DOHH2 (cell line): ENCODE measurements at regions not wholly inside any gene's neighbourhood (a gene's known extent, or its start where the extent isn't known, plus 50 kb on each side); places are given as distances from the start of the nearest gene placed in this dataset.

Source experiments
- H3F3A ChIP-seq: fragments of 200-600 bp; sonication (generic), shearing (Covaris generic); 2 replicates; pipeline ENCODE4 v1.6.0; 2016; ENCODE audit warnings: antibody characterized with exemption, mild to moderate bottlenecking; ENCODE audit not compliant: control insufficient read depth, insufficient read depth
- H3K27ac ChIP-seq: fragments of 200-600 bp; sonication (generic); 2 replicates; pipeline ENCODE4 v1.5.1; 2014; ENCODE audit warnings: low read depth, mild to moderate bottlenecking, low read length, moderate library complexity
- H3K27me3 ChIP-seq: fragments of 200-600 bp; sonication (generic); 2 replicates; pipeline ENCODE4 v1.6.1; 2014; ENCODE audit warnings: mild to moderate bottlenecking, low read length, mixed read lengths; ENCODE audit not compliant: control insufficient read depth
- H3K36me3 ChIP-seq: fragments of 200-600 bp; sonication (generic); 2 replicates; pipeline ENCODE4 v1.6.1; 2014; ENCODE audit warnings: mild to moderate bottlenecking, low read length, moderate library complexity, mixed read lengths; ENCODE audit not compliant: control insufficient read depth
- H3K4me1 ChIP-seq: fragments of 200-600 bp; sonication (generic); 2 replicates; pipeline ENCODE4 v1.6.1; 2014; ENCODE audit warnings: mild to moderate bottlenecking, low read length, mixed read lengths; ENCODE audit not compliant: control insufficient read depth
- H3K4me2 ChIP-seq: fragments of 200-600 bp; sonication (generic); 2 replicates; pipeline ENCODE4 v1.6.0; 2014; ENCODE audit warnings: mild to moderate bottlenecking, low read length, moderate library complexity
- H3K4me3 ChIP-seq: fragments of 200-600 bp; sonication (generic); 2 replicates; pipeline ENCODE4 v1.5.1; 2014; ENCODE audit warnings: mild to moderate bottlenecking, low read length, mixed read lengths
- H3K79me2 ChIP-seq: fragments of 200-600 bp; sonication (generic); 2 replicates; pipeline ENCODE4 v1.6.1; 2014; ENCODE audit warnings: mild to moderate bottlenecking, low read length, mixed read lengths; ENCODE audit not compliant: control insufficient read depth
- H3K9me2 ChIP-seq: fragments of 200-600 bp; sonication (generic); replicated peaks from 2 replicates; pipeline ENCODE4 v1.6.1; 2014; ENCODE audit warnings: mild to moderate bottlenecking, low read length, mixed read lengths; ENCODE audit not compliant: control insufficient read depth
- H3K9me3 ChIP-seq: fragments of 200-600 bp; sonication (generic); 2 replicates; pipeline ENCODE4 v1.6.1; 2014; ENCODE audit warnings: antibody characterized with exemption, low read length, mixed read lengths; ENCODE audit not compliant: control insufficient read depth, insufficient read depth
- H4K20me1 ChIP-seq: fragments of 200-600 bp; sonication (generic); 2 replicates; pipeline ENCODE4 v1.6.0; 2014; ENCODE audit warnings: low read depth, mild to moderate bottlenecking, antibody characterized with exemption, low read length, moderate library complexity; ENCODE audit not compliant: control insufficient read depth, insufficient read depth
- EZH2phosphoT487 ChIP-seq: fragments of 200-600 bp; sonication (generic); IDR thresholded peaks from 2 replicates; pipeline ENCODE4 v1.6.1; 2017; ENCODE audit warnings: borderline replicate concordance, mild to moderate bottlenecking, antibody characterized with exemption, low read length, moderate library complexity, mixed read lengths
- TF ChIP-seq, protein P1 (sequence below): fragments of 200-600 bp; sonication (generic); IDR thresholded peaks from one replicate; pipeline ENCODE4 v1.5.1; 2014; ENCODE audit warnings: antibody characterized with exemption, mild to moderate bottlenecking, low read depth, low read length; ENCODE audit not compliant: poor library complexity, severe bottlenecking

- Histone ChIP-seq H4K20me1 (no peaks in the 10 kb centered on the region), H3F3A (no peaks in the 10 kb centered on the region), H3K79me2 (no peaks in the 10 kb centered on the region), H3K27me3 (no peaks in the 10 kb centered on the region), H3K4me1 (no peaks in the 10 kb centered on the region), H3K4me3 (no peak overlapping the region), H3K9me2 (no peaks in the 10 kb centered on the region), H3K36me3 (no peaks in the 10 kb centered on the region), H3K4me2 (no peak overlapping the region), H3K9me3 (no peaks in the 10 kb centered on the region), H3K27ac (no peak overlapping the region)
- TF ChIP-seq EZH2phosphoT487: no peak
- TF ChIP-seq, protein P1, sequence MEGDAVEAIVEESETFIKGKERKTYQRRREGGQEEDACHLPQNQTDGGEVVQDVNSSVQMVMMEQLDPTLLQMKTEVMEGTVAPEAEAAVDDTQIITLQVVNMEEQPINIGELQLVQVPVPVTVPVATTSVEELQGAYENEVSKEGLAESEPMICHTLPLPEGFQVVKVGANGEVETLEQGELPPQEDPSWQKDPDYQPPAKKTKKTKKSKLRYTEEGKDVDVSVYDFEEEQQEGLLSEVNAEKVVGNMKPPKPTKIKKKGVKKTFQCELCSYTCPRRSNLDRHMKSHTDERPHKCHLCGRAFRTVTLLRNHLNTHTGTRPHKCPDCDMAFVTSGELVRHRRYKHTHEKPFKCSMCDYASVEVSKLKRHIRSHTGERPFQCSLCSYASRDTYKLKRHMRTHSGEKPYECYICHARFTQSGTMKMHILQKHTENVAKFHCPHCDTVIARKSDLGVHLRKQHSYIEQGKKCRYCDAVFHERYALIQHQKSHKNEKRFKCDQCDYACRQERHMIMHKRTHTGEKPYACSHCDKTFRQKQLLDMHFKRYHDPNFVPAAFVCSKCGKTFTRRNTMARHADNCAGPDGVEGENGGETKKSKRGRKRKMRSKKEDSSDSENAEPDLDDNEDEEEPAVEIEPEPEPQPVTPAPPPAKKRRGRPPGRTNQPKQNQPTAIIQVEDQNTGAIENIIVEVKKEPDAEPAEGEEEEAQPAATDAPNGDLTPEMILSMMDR: no peak
Observed at GRCh38 chr6:166870602-166871208, 85.6 kb downstream of the RNASET2 start.

DNA sequence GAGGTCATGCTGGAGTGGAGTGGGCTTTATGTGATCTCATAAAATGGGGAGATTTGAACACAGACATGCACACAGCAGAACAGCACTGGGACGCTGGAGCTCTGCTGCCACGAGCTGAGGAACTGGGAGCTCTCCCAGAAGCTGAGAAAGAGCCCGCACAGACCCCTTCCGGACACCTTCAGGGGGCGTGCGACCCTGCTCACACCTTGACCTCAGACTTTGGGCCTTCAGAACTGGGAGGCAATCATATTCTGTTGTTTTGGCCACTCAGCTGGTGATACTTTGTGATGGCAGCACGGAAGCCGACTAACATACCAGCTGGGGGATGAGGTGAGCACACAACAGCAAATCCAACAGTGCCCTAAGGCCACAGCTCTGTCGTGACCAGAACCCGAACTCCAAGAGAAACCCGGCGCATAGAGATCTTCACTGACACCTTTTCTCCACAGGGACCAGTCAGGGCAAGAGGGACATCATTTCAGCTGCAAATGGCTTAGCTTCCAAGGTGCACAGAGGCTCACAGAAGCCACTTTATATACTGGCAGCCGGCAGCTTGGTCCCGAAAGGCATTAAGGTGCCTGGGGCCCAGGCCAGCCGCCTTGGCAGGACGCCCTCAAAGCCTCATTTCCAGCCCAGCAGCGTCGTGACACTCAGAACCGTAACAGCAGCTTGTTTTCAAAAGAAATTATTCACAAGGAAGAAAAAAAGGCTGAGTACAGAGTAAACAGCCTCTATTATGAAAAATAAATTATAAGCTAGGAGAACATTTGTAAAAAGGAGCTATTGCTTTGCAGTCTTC, 89.3 kb downstream of the RNASET2 start:
- Histone ChIP-seq H3K4me3 (no peak overlapping the region), H3K9me3 (no peaks in the 10 kb centered on the region), H3F3A (no peaks in the 10 kb centered on the region), H3K4me1 (peaks cover 6% of the 10 kb centered on the region; the same call in 1 of the 2 replicates), H4K20me1 (no peaks in the 10 kb centered on the region), H3K27ac (no peak overlapping the region), H3K27me3 (peaks cover 31% of the 10 kb centered on the region), H3K9me2 (no peaks in the 10 kb centered on the region), H3K36me3 (no peaks in the 10 kb centered on the region), H3K4me2 (no peak overlapping the region), H3K79me2 (no peaks in the 10 kb centered on the region)
- TF ChIP-seq, protein P1: no peak
- no peak for TF ChIP-seq EZH2phosphoT487

GRCh38 chr6:166864333-166864732, 92.0 kb downstream of the RNASET2 start:
- Histone ChIP-seq H3F3A (no peaks in the 10 kb centered on the region), H3K79me2 (no peaks in the 10 kb centered on the region), H3K4me3 (no peak overlapping the region), H3K4me2 (no peak overlapping the region), H3K36me3 (no peaks in the 10 kb centered on the region), H3K27me3 (peaks cover 54% of the 10 kb centered on the region), H3K4me1 (peaks cover 7% of the 10 kb centered on the region; the same call in 1 of the 2 replicates), H3K9me3 (no peaks in the 10 kb centered on the region), H4K20me1 (no peaks in the 10 kb centered on the region), H3K9me2 (no peaks in the 10 kb centered on the region), H3K27ac (no peak overlapping the region)
- TF ChIP-seq, protein P1: no peak
- TF ChIP-seq EZH2phosphoT487: no peak
